ENCODE measurements at regions not wholly inside any gene's neighbourhood (a gene's known extent, or its start where the extent isn't known, plus 50 kb on each side); places are given as distances from the start of the nearest gene placed in this dataset.

DNA sequence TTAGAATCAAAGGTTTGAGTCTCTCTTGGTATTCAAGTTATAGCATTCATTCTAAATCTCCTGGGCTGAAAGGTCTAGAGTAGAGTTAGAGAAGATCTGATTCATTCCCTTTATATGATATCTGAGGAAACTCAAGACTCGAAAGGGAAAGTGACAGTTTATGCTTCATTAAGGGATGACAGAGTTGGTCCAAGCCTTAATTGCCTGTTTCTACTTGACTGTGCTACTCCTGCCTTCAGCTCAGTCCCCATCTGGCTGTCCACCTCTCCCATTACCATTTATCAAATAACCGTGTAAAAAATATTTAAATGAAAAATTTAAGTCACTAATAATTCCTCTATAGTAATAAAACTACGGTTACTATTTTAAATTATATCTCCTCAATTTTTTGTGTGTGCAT is 537.1 kb upstream of the MEX3C start:
- DNase-seq: no peak

- no peak for DNase-seq
Measured at GRCh38 chr18:51739044-51739666, 541.7 kb upstream of the MEX3C start.

GRCh38 chr18:51751901-51752300 is 554.4 kb upstream of the MEX3C start:
- no peak for DNase-seq

- DNase-seq: no peak
Measured at GRCh38 chr18:51753365-51754057, 556.0 kb upstream of the MEX3C start.

GRCh38 chr18:51754566-51754965 is 557.1 kb upstream of the MEX3C start:
- DNase-seq: no peak

DNA sequence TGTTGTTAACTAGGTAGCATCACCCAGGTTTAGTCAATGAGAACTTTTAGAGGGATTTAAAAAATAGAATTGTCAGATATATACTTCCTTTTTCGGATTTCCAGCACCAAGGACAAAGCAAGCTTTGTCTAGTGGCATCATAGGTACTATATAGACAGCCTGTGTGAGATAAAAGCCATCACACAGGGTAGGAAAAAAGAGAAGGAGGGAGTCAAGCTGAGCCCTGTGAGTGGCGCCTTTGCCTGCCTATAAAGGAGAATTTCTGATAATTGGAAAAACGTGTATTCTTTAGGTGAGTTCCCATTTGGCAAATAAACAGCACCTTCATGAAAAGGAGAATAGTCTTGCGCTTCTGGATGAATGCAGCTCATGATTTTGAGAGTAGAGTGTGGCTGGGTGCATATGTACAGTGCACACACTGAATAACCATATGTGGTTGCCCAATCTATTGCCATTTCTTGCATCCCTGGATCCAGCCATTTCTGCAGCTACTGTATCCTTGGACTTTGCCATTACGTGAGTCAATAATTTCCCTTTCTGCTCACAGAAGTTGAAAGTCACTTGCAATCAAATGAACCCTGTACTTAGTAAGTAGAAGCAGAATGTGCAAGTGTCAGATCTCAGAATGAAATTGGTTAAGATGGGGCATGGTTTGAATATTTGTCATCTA is 559.9 kb upstream of the MEX3C start:
- DNase-seq: no peak

DNA sequence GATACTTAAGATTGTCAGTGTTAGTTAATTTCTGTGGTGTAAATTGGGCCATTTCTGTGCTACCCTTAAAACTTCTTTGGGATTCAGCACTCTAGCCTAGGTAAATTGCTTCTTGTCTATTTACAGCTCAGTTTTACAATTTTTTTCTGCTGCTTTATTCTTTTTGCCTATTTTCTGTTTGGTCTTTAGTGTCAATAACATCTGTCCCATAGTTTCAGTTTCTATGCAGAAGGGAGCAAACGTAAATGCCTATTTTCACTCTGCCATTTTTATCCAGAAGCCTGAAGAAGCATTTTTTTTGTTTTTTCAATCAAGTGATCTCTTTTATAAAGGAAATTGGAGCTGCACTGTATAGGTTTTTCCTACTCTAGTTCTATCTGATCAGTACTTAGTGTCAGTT is 564.9 kb upstream of the MEX3C start:
- DNase-seq: no peak

- no peak for DNase-seq
Measured at GRCh38 chr18:51765606-51766360, 568.3 kb upstream of the MEX3C start.

DNA sequence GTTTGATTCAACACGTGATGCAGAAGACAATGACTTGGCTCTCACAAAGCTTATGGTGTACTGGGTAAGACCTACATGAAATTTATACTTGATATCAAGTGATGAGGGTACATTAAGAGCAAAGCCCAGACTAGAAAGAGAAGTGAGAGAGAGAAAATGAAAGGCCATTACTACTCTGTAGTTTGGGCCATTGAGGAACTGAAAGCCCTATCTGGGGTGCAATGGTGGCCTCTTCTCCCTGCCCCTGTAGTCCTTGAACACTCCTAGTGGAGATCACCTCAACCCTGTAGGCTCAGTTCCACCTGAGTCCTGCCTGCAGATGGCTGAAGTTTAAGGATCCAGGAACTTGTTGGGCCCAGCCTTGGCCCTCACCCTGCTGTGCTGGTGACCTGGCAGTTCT is 569.8 kb upstream of the MEX3C start:
- no peak for DNase-seq

- no peak for DNase-seq
Measured at GRCh38 chr18:51778115-51778514, 561.9 kb upstream of the DCC start.

- no peak for DNase-seq
Measured at GRCh38 chr18:51789871-51790270, 550.1 kb upstream of the DCC start.

DNA sequence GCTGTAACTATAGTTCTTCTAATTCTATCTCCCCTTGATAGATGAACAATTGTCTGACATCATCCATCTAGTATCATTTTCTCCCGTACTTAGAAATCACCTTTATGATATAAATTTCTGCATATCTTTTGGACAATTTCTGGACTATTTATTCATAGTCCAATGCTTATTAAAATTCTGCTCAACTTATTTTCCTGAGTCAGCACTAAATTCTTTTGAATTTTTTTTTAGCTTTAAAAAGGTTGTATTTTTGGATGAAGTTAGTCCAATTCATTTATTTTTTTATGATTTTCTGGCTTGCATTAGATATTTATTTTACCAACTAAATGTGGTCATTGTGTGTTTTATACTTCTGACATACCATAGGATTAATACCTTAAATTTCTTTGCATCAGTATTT is 538.5 kb upstream of the DCC start:
- no peak for DNase-seq

GRCh38 chr18:51802569-51803428 is 537.2 kb upstream of the DCC start:
- DNase-seq: no peak

GRCh38 chr18:51807336-51807735 is 532.7 kb upstream of the DCC start:
- no peak for DNase-seq

DNA sequence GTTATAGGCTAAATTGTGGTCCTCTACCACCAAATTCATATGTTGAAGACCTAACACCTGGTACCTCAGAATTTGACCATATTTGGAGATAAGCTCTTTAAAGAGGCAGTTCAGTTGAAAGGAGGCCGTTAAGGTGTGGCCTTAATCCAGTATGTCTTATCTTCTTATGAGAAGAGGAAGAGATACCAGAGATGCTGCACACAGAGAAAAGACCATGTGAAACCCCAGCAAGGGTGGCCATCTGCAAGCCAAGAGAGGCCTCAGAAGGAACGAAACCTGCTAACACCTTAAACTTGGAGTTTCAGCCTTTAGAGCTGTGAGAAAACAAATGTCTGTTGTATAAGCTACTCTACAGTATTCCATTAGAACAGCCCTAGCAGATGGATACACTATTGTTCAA is 528.1 kb upstream of the DCC start:
- DNase-seq: no peak

GRCh38 chr18:51813740-51814139 is 526.3 kb upstream of the DCC start:
- DNase-seq: no peak

- no peak for DNase-seq
Measured at GRCh38 chr18:51821610-51822009, 518.4 kb upstream of the DCC start.

GRCh38 chr18:51824746-51825145 is 515.3 kb upstream of the DCC start:
- no peak for DNase-seq

- DNase-seq: no peak
Measured at GRCh38 chr18:51833850-51834249, 506.1 kb upstream of the DCC start.

DNA sequence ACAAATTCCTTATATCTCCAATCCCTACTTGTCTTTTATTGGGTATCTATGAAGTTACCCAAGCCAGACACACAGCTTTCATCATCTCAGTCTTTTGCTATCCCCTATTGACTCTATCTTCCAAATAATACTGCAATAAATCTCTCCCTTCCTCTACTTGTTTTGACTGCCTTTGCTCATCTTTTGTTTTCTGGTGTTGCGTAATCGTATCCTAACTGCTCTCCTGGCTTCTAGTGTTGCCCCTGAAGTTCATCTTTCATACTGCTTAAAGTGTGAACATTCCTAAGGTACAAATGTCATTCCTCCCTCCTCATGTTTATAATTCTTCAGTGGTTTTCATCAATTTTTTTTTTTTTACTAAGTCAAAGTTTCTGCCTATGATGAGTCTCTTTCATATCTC is 491.3 kb upstream of the DCC start:
- no peak for DNase-seq

- DNase-seq: no peak
Measured at GRCh38 chr18:51852681-51853080, 487.3 kb upstream of the DCC start.

DNA sequence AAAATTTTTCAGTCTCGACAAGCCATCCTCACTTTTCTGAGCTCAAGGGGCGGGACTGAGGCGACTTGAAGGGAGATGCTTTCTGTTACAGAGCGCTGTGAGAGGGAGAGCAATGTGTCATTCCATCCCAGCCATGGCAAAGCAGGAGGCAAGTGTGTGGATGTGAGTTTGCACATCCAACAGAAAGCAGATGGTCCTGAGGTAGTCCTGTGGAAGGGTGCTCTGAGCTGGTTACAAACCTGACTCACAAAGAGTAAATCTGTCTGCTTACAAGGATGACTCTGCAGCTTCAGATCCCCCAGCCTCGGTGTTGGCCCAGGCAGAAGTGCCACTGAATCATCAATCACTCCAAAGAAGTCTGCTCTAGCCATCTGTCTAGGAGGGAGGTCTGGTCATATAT is 482.0 kb upstream of the DCC start:
- DNase-seq: peak; percentile 31 to 87

- DNase-seq: no peak
Measured at GRCh38 chr18:51861046-51861445, 479.0 kb upstream of the DCC start.

All from NCI-H446 (cell line).